NCI-H1694 (cell line): ENCODE measurements at regions not wholly inside any gene's neighbourhood (a gene's known extent, or its start where the extent isn't known, plus 50 kb on each side); places are given as distances from the start of the nearest gene placed in this dataset.
"Not testable (repeated sequence)": the region's sequence is repeated elsewhere in the genome, so short reads cannot be mapped to it uniquely, and the experiment has no call there.

Experiments
- DNase-seq: peaks from one replicate; lab custom pipeline; 2025; lab: John Stamatoyannopoulos, UW

DNA sequence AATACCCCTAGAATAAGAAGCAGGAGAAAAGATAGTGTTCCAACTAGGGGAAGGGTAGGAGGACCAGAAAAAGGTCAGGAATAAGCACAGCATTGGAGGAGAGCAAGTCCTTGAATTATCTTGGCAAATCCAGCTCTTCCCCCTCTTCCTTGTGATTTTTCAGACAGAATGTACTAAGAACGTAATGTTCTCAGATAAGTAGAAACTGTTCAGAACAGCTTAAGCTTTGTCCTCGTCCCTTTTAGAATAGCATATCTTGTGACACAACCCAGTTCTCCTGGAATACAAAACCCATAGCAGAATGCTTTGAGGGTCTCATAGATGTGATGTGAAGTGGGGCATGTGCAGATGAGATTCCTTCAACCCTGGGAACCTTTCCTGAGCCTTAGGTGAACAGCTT, 97.4 kb downstream of the EMB start:
- DNase-seq, result no peak

DNA sequence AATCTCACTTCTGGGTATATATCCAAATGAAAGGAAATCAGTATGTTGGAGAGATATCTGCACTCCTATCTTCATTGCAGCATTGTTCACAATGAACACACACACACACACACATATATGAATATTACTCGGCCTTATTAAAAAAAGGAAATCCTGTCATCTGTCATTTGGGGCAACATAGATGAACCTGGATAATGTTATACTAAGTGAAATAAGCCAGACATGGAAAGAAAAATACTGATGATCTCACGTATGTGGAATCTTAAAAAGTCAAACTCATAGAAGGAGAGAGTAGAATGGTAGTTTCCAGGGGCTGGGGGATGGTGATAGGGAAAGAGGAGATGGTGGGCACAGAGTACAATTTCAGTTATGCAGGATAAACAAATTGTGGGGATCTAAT, 100.3 kb downstream of the EMB start:
- no peak for DNase-seq

DNA sequence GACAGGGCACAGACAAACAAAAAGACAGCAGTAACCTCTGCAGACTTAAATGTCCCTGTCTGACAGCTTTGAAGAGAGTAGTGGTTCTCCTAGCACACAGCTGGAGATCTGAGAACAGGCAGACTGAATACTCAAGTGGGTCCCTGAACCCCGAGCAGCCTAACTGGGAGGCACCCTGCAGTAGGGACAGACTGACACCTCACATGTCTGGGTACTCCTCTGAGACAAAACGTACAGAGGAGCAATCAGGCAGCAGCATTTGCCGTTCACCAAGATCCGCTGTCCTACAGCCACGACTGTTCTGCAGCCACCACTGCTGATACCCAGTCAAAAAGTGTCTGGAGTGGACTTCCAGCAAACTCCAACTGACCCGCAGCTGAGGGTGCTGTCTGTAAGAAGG, 110.5 kb downstream of the EMB start:
- DNase-seq, result not testable (repeated sequence)

DNA sequence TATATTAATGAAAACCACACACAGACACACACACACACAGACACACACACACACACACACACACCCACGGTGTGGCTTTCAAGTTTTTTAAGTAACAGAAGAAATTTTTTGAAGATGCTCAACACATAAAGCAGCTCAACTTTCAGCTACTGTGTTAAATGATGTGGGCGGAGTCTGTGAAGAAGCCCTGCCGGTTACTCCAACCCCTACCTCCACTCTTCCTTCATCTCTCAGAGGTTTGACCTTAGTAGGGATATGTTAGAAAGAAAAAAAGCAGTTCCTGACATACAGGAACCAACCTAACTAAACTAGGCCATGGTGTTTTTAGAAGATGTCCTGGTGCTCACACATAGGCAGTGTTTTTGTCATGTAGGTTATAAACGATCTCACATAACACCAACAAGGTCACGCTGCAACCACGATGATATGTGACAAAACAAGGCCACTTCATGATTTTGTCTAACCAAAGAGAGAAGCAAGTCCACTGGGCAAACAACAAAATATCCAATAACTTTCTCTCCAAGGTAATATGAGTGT, 112.8 kb downstream of the EMB start:
- DNase-seq, result no peak

DNA sequence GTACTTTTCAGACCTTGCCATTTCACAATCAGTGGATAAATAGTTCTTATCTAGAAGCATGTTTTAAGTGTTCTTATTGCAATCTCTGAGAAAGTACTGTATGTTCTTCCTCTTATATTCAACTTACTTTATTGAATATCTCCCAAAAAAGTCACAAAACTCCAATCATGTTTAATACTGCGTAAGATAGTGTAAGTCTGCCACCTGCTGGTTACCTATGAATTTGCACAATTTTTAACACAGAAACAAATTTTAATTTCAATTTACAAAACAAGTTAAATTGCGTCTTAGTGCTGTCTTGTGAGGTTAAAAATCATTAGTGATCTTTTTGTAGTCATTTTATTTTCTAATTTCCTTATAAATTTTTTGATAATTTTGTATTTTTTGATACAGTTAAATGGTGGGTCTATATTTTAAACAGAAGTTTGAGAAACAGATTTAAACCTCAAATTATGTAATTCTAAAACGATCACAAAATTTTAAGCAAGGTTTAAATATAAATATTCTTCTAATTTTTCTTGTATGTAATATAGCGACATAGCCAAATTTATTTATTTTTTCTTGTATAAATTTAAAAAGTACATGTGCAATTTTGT, 115.8 kb downstream of the EMB start:
- DNase-seq, result peak; percentile 1

DNA sequence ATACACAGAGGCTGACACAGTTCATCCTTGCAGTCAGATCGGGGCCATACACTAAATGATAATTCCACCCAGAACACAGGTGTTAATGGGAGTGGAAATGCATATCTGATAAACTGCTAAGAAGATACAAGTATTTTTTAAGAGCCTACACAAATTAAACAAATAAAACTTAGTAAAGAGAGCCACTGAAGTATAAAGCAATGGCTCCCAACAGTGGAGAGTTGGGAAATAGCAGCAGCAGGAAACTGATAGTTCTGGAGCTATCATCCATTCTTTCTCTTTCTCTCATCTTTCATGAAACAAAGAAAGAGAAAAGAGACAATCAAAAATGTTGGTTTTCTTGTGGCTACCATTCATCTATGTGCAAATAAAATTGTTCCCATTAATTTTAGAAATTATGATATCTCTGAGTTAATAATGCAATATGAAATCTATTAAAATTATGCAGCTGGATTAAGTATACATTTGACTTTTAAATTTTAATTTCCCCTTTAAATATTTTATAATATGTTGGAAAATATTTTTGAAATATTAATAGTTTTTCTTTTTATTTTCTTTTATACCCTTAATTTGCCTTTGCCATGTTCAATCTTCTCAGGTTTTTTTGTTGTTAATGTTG, 120.8 kb downstream of the EMB start:
- no peak for DNase-seq

DNA sequence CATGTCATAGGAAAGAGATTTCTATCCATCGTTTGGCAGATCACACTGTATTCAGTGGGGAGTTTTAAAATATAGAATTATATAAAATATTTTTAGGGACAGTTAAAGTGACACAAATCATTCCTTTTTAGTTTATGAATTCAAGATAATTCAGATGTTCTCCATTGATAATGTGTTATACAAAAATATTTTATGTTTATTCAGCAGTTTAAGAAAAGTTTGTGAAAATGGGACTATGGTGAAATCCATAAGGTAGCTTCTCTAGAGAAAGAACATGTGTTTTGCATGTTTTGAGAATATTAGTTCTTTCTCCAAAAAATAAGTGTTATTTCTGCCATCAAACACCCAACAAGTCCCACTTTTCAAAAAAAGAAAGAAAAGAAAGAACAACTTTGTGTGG, 122.9 kb downstream of the EMB start:
- no peak for DNase-seq

DNA sequence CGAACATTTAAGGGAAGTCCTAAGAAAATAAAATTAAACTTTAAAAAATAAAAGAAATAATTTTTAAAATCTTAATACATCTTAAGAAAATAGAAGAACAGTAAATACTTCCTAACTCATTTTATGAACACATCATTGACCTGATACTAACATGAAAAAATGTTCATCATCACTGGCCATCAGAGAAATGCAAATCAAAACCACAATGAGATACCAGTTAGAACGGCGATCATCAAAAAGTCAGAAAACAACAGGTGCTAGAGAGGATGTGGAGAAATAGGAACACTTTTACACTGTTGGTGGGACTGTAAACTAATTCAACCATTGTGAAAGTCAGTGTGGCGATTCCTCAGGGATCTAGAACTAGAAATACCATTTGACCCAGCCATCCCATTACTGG, 134.6 kb downstream of the EMB start:
- DNase-seq, result not testable (repeated sequence)

DNA sequence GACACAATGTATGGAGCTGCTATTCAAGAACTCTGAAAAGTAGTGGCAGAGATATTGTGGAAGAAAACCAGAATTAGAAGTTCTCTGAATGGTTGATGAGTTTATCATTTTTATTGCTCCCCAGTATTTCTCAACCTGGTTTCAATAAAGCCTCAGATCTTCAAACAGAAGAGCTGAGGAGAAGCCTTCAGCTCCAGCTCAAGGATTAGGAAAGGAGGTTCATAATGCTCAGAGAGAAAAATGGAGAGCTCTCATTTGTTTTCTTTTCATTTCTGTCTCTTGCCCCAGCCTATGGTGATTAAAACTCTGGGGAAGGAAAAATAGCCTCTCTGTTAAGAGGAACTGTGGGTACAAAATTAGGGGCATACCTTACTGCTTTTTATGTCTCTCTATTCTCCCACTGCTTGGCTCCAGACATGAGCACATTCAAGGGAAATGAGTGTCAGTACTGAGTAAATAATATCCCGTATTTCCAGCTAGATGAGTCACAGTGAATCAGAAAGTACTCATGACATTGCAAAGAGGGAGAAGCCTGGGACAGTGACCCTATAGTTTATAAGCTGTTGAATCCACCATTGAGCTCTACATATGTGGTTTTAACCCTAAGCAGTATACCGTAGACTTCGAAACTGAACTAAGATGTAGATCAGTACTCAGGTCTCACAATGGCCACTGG, 138.1 kb downstream of the EMB start:
- DNase-seq, result no peak

DNA sequence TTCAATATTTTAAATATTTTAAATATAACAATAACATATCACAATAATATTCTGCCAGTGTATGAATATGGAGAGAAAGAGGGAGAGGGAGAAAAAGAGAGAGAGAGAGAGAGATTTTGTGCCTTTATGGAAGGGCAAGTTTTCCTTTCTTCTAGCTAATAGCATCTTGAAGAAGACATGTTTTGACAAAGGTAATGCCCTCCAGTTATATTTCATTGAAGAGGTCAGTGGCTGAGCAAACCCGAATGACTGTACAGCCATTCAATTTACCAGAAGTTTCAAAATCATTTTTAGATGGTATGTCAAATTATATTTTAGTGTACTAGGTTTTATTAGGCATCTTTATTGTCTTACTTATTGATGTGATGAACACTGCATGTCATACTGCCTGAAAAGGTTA, 139.3 kb downstream of the EMB start:
- no peak for DNase-seq

DNA sequence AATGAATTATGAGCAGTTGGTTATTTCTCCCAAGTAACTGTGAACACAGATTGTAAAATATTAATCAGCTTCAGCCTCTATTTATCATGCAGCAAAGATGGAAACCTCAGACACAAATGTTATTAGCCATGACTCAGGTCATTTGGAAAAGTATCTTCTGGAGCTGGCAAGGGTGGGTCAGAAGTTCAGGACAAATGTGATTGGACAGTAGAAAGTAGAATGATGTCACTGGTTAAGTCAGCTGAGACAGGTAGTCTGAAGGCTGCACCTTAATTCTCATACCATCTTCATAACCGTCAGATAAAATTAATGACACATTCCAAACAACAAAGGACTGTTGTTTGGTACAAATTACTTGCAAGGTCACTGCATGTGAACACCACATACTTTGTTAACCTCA, 140.2 kb downstream of the EMB start:
- DNase-seq, result no peak

DNA sequence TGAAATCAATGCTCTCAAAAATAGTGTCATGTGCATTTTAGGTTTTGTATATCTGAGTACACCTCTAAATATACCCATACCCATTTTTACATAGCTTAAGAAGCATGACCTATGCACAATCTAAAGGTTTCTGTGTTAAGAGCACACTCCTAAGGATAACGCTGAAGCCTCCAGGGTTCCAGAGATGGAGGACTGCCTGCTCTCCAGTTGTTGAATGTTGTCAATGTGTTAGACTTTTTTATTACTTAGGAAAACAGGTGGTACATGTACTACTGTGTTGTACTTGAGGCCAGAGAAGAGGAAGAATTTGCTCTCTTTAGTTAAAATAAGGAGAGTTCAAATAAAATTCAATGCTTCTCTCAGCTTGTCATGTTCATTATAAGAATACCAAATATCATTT, 141.2 kb downstream of the EMB start:
- no peak for DNase-seq

DNA sequence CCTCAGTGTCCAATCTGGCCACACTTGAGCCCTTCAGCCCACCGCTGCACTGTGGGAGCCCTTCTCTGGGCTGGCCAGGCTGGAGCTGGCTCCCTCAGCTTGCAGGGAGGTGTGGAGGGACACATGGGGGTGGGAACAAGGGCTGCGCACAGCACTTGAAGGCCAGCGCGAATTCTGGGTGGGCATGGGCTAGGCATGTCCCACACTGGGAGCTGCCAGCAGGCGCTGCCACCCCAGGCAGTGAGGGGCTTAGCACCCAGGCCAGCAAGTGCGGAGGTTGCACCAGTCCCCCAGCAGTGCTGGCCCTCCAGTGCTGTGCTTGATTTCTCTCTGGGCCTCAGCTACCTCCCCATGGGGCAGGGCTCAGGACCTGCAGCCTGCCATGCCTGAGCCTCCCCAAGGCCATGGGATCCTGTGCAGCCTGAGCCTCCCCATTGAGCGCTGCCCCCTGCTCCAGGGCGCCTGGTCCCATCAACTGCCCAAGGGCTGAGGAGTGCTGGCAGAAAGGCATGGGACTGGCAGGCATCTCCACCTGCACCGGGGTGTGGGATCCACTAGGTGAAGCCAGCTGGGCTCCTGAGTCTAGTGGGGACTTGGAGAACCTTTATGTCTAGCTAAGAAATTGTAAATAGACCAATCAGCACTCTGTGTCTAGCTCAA, 148.2 kb downstream of the EMB start:
- no peak for DNase-seq

DNA sequence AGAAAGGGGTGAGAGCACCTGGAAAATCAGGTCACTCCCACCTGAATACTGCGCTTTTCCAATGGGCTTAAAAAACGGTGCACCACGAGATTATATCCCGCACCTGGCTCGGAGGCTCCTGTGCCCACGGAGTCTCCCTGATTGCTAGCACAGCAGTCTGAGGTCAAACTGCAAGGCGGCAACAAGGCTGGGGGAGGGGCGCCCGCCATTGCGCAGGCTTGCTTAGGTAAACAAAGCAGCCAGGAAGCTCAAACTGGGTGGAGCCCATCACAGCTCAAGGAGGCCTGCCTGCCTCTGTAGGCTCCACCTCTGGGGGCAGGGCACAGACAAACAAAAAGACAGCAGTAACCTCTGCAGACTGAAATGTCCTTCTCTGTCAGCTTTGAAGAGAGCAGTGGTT, 160.6 kb downstream of the EMB start:
- DNase-seq, result not testable (repeated sequence)
